ENCODE measurements at regions not wholly inside any gene's neighbourhood (a gene's known extent, or its start where the extent isn't known, plus 50 kb on each side); places are given as distances from the start of the nearest gene placed in this dataset.

- no peak for DNase-seq
- intact Hi-C loops (cut with DNase I; ENCODE audit: low total_unique reads): no loop called here
Measured at GRCh38 chr3:105103139-105103538, 263.6 kb upstream of the ALCAM start.

GRCh38 chr3:105108823-105109222, 257.9 kb upstream of the ALCAM start:
- Histone ChIP-seq H3K4me3 (no peak overlapping the region), H3K36me3 (no peaks in the 10 kb centered on the region), H3K27me3 (no peaks in the 10 kb centered on the region), H3K4me1 (no peaks in the 10 kb centered on the region), H3K9me3 (no peaks in the 10 kb centered on the region), H3K27ac (no peak overlapping the region)
- TF ChIP-seq CTCF (IDR thresholded peaks at IDR 0.05): no peak
- TF ChIP-seq POLR2A (IDR thresholded peaks at IDR 0.05): no peak
- no peak for DNase-seq
- intact Hi-C loops (cut with DNase I; ENCODE audit: low total_unique reads): no loop called here

More at GRCh38 chr3:105103139-105103538, 263.6 kb upstream of the ALCAM start:
- TF ChIP-seq POLR2A (IDR thresholded peaks at IDR 0.05) (no peak), CTCF (IDR thresholded peaks at IDR 0.05) (no peak)
- no peaks in the 10 kb centered on the region for H3K9me3 ChIP-seq
- no peaks in the 10 kb centered on the region for H3K4me1 ChIP-seq
- H3K4me3 ChIP-seq: no peak overlapping the region
- H3K27me3 ChIP-seq: no peaks in the 10 kb centered on the region
- no peak overlapping the region for H3K27ac ChIP-seq
- H3K36me3 ChIP-seq: no peaks in the 10 kb centered on the region

GRCh38 chr3:105118905-105119304, 247.8 kb upstream of the ALCAM start:
- Histone ChIP-seq H3K36me3 (no peaks in the 10 kb centered on the region), H3K9me3 (no peaks in the 10 kb centered on the region), H3K27me3 (no peaks in the 10 kb centered on the region), H3K4me1 (no peaks in the 10 kb centered on the region), H3K4me3 (no peak overlapping the region), H3K27ac (no peak overlapping the region)
- no peak for TF ChIP-seq POLR2A (IDR thresholded peaks at IDR 0.05)
- no peak for DNase-seq
- intact Hi-C loops (cut with DNase I; ENCODE audit: low total_unique reads): no loop called here

GRCh38 chr3:105119801-105120340, 246.8 kb upstream of the ALCAM start:
- Histone ChIP-seq H3K27me3 (no peaks in the 10 kb centered on the region), H3K27ac (no peak overlapping the region), H3K36me3 (no peaks in the 10 kb centered on the region), H3K4me3 (no peak overlapping the region), H3K9me3 (no peaks in the 10 kb centered on the region), H3K4me1 (no peaks in the 10 kb centered on the region)
- no peak for TF ChIP-seq POLR2A (IDR thresholded peaks at IDR 0.05)
- intact Hi-C loops (cut with DNase I; ENCODE audit: low total_unique reads): no loop called here
- no peak for DNase-seq

- intact Hi-C loops (cut with DNase I; ENCODE audit: low total_unique reads): no loop called here
- Histone ChIP-seq H3K27ac (no peak overlapping the region), H3K27me3 (no peaks in the 10 kb centered on the region), H3K4me3 (no peak overlapping the region), H3K4me1 (no peaks in the 10 kb centered on the region), H3K36me3 (no peaks in the 10 kb centered on the region), H3K9me3 (peaks cover 0 to 6% of the 10 kb centered on the region in 2 donors)
- no peak for TF ChIP-seq CTCF (IDR thresholded peaks at IDR 0.05)
- TF ChIP-seq POLR2A (IDR thresholded peaks at IDR 0.05): no peak
- DNase-seq: no peak
Measured at GRCh38 chr3:105130911-105131310, 235.8 kb upstream of the ALCAM start.

GRCh38 chr3:105137911-105138310, 228.8 kb upstream of the ALCAM start:
- no peak for DNase-seq
- TF ChIP-seq POLR2A (IDR thresholded peaks at IDR 0.05) (no peak), CTCF (IDR thresholded peaks at IDR 0.05) (no peak)
- intact Hi-C loops (cut with DNase I; ENCODE audit: low total_unique reads): no loop called here
- Histone ChIP-seq H3K4me1 (no peaks in the 10 kb centered on the region), H3K9me3 (no peaks in the 10 kb centered on the region), H3K27me3 (no peaks in the 10 kb centered on the region), H3K27ac (no peak overlapping the region), H3K36me3 (no peaks in the 10 kb centered on the region), H3K4me3 (no peak overlapping the region)
